Ascending aorta (tissue), 2 donors: ENCODE measurements at regions not wholly inside any gene's neighbourhood (a gene's known extent, or its start where the extent isn't known, plus 50 kb on each side); places are given as distances from the start of the nearest gene placed in this dataset.
"Not testable (repeated sequence)": the region's sequence is repeated elsewhere in the genome, so short reads cannot be mapped to it uniquely, and the experiment has no call there.

Experiments used
- DNase-seq, 2 donors: peaks; one replicate each; pipeline ENCODE4 v3.0.0-alpha.2; 2019; ENCODE audit warnings: low spot score in 2 of 2
- H3K27ac ChIP-seq, 2 donors: fragments of 200-600 bp; sonication (generic); one replicate each; pipeline ENCODE4 v1.5.1; 2016 to 2017; ENCODE audit warnings: mild to moderate bottlenecking in 1 of 2
- H3K27me3 ChIP-seq: fragments of 200-600 bp; sonication (generic); one replicate; pipeline ENCODE4 v1.5.1; 2017
- H3K36me3 ChIP-seq, 2 donors: fragments of 200-600 bp; sonication (generic); one replicate each; pipeline ENCODE4 v1.5.1; 2016
- H3K4me1 ChIP-seq, 2 donors: fragments of 200-600 bp; sonication (generic); one replicate each; pipeline ENCODE4 v1.5.1; 2016 to 2017; ENCODE audit warnings: mild to moderate bottlenecking in 1 of 2
- H3K4me3 ChIP-seq, 2 donors: fragments of 200-600 bp; sonication (generic); one replicate each; pipeline ENCODE4 v1.5.1; 2016 to 2017; ENCODE audit warnings: mild to moderate bottlenecking in 1 of 2
- H3K9me3 ChIP-seq, 2 donors: fragments of 200-600 bp; sonication (generic); one replicate each; pipeline ENCODE4 v1.5.1; 2016
- intact Hi-C: fragments of 100-400 bp; cut with DNase I; formaldehyde crosslinking; loops from one replicate; pipeline ENCODE4 v1.15.1; 2023
- TF ChIP-seq, protein P1 (sequence below), 3 experiments: fragments of 200-600 bp in 2 of 3; fragments of 450-650 bp in 1 of 3; sonication (generic) in 2 of 3; IDR thresholded peaks; one replicate each; pipeline ENCODE4 v1.5.1; 2016 to 2019; ENCODE audit warnings: antibody characterized with exemption in 3 of 3, mild to moderate bottlenecking in 1 of 3, moderate library complexity in 1 of 3

DNA sequence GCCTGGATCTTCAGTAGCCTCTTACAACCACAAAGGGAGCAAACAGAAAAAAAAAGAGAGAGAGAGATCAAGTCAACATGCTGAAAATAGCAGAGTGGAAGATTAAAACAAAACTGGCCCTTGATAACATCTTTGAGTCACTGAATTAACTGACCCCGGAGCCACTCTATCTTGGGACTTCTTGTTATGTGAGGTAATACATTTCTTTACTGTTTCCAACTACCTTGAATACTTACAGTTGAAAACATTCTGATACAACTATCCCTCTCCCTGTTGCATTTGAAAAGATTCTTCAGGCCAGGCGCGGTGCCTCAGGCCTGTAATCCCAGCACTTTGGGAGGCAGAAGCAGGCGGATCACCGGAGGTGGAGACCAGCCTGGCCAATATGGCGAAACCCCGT lies 208.1 kb downstream of the MEMO1 start:
- intact Hi-C loops = no loop called here
- no peak overlapping the region for H3K27ac ChIP-seq
- H3K4me3 ChIP-seq = no peak overlapping the region
- no peaks in the 10 kb centered on the region for H3K27me3 ChIP-seq
- H3K36me3 ChIP-seq = no peaks in the 10 kb centered on the region
- TF ChIP-seq, protein P1, sequence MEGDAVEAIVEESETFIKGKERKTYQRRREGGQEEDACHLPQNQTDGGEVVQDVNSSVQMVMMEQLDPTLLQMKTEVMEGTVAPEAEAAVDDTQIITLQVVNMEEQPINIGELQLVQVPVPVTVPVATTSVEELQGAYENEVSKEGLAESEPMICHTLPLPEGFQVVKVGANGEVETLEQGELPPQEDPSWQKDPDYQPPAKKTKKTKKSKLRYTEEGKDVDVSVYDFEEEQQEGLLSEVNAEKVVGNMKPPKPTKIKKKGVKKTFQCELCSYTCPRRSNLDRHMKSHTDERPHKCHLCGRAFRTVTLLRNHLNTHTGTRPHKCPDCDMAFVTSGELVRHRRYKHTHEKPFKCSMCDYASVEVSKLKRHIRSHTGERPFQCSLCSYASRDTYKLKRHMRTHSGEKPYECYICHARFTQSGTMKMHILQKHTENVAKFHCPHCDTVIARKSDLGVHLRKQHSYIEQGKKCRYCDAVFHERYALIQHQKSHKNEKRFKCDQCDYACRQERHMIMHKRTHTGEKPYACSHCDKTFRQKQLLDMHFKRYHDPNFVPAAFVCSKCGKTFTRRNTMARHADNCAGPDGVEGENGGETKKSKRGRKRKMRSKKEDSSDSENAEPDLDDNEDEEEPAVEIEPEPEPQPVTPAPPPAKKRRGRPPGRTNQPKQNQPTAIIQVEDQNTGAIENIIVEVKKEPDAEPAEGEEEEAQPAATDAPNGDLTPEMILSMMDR (IDR thresholded peaks at IDR 0.05) = no peak
- H3K9me3 ChIP-seq = no peaks in the 10 kb centered on the region
- H3K4me1 ChIP-seq = no peaks in the 10 kb centered on the region
- no peak for DNase-seq

GRCh38 chr2:31799282-31799681 lies 211.5 kb downstream of the MEMO1 start:
- H3K27me3 ChIP-seq, H3K27ac ChIP-seq, H3K36me3 ChIP-seq, intact Hi-C loops, DNase-seq, H3K9me3 ChIP-seq, H3K4me3 ChIP-seq, H3K4me1 ChIP-seq: not testable (repeated sequence)

- no peaks in the 10 kb centered on the region for H3K27me3 ChIP-seq
- no peaks in the 10 kb centered on the region for H3K9me3 ChIP-seq
- H3K27ac ChIP-seq = no peak overlapping the region
- no peaks in the 10 kb centered on the region for H3K36me3 ChIP-seq
- DNase-seq = no peak
- no peak overlapping the region for H3K4me3 ChIP-seq
- intact Hi-C loops = no loop called here
- TF ChIP-seq, protein P1 (IDR thresholded peaks at IDR 0.05) = no peak
- H3K4me1 ChIP-seq = no peaks in the 10 kb centered on the region
Observed at GRCh38 chr2:31788273-31788672, 207.5 kb upstream of the SRD5A2 start.

DNA sequence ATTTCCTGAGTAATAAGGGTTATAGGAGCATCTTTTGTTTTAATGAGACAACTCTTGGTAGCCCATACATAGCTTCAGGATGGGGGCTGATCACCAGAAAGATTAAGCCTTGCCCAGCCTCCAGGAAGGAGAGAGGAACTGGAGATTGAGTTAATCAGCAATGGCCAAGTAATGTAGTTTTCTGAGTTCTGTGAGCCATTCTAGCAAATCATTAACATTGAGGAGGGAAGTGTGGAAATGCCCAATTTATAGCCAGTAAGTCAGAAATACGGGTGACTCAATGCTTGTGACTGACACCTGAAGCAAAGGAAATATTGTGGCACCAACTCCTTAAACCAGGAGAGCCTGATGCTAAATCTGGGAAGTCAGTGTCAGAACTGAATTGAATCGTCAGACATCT lies 205.1 kb upstream of the SRD5A2 start:
- intact Hi-C loops = no loop called here
- H3K4me3 ChIP-seq = no peak overlapping the region
- no peaks in the 10 kb centered on the region for H3K9me3 ChIP-seq
- DNase-seq = no peak
- H3K4me1 ChIP-seq = no peaks in the 10 kb centered on the region
- no peaks in the 10 kb centered on the region for H3K36me3 ChIP-seq
- H3K27ac ChIP-seq = no peak overlapping the region
- no peaks in the 10 kb centered on the region for H3K27me3 ChIP-seq
- TF ChIP-seq, protein P1 (IDR thresholded peaks at IDR 0.05) = no peak

GRCh38 chr2:31784868-31785267 lies 204.1 kb upstream of the SRD5A2 start:
- no peak for DNase-seq
- intact Hi-C loops = no loop called here
- H3K4me3 ChIP-seq = no peak overlapping the region
- H3K4me1 ChIP-seq = no peaks in the 10 kb centered on the region
- no peaks in the 10 kb centered on the region for H3K36me3 ChIP-seq
- no peaks in the 10 kb centered on the region for H3K27me3 ChIP-seq
- H3K9me3 ChIP-seq = no peaks in the 10 kb centered on the region
- H3K27ac ChIP-seq = no peak overlapping the region
- TF ChIP-seq, protein P1 (IDR thresholded peaks at IDR 0.05) = no peak

GRCh38 chr2:31783446-31784091 lies 202.8 kb upstream of the SRD5A2 start:
- H3K4me1 ChIP-seq, intact Hi-C loops, H3K9me3 ChIP-seq, H3K27me3 ChIP-seq, H3K4me3 ChIP-seq, DNase-seq, H3K36me3 ChIP-seq, H3K27ac ChIP-seq: not testable (repeated sequence)

DNA sequence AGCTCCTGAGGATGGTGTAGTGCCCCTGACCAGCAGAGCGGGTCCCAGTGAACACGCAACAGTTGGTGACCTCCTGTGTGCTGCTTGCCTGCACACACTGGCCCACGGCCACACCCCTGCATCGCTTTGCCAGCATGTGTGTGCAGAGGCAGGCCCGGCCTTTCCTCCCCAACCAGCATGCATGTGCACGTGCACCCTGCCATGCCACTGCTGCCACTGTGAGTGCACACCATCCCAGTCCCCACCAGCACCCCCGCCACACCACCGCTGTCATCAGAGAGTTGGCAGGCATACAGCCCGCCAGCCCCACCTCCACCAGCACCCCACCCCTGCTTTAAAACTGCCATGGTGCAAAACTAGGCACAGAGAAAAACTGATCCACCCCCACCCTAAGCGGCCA lies 197.4 kb upstream of the SRD5A2 start:
- H3K27me3 ChIP-seq = no peaks in the 10 kb centered on the region
- no peak for DNase-seq
- no peak overlapping the region for H3K27ac ChIP-seq
- H3K4me1 ChIP-seq = no peaks in the 10 kb centered on the region
- H3K36me3 ChIP-seq = no peaks in the 10 kb centered on the region
- H3K9me3 ChIP-seq = no peaks in the 10 kb centered on the region
- no peak overlapping the region for H3K4me3 ChIP-seq
- intact Hi-C loops = no loop called here
- TF ChIP-seq, protein P1 (IDR thresholded peaks at IDR 0.05) = no peak
